ENCODE measurements at regions not wholly inside any gene's neighbourhood (a gene's known extent, or its start where the extent isn't known, plus 50 kb on each side); places are given as distances from the start of the nearest gene placed in this dataset.

- H3K4me1 Mint-ChIP-seq (ENCODE audit: low read depth): no peaks in the 10 kb centered on the region
- H3K36me3 Mint-ChIP-seq (ENCODE audit: insufficient read depth in 2 of 2): peaks cover 5 to 6% of the 10 kb centered on the region in 2 donors
- no peak overlapping the region for H3K4me3 Mint-ChIP-seq
- H3K27me3 Mint-ChIP-seq (ENCODE audit: low read depth): peaks cover 22% of the 10 kb centered on the region
- peaks cover 2 to 12% of the 10 kb centered on the region in 2 donors for H3K9me3 Mint-ChIP-seq
- DNase-seq: no peak
- no peak overlapping the region for H3K27ac Mint-ChIP-seq
- ATAC-seq (replicated peaks in 1 of 2): no peak
These were observed 70.1 kb downstream of the ZNF330 start for GRCh38 chr4:141290771-141291170.

- Mint-ChIP-seq H3K9me3 (peaks cover 2 to 12% of the 10 kb centered on the region in 2 donors), H3K36me3 (ENCODE audit: insufficient read depth in 2 of 2) (peaks cover 3 to 6% of the 10 kb centered on the region in 2 donors), H3K4me3 (no peak overlapping the region), H3K4me1 (ENCODE audit: low read depth) (no peaks in the 10 kb centered on the region), H3K27me3 (ENCODE audit: low read depth) (peaks cover 7% of the 10 kb centered on the region), H3K27ac (no peak overlapping the region)
- DNase-seq (no peak), ATAC-seq (replicated peaks in 1 of 2) (no peak)
These were observed 73.6 kb downstream of the ZNF330 start for GRCh38 chr4:141294306-141294705.

DNA sequence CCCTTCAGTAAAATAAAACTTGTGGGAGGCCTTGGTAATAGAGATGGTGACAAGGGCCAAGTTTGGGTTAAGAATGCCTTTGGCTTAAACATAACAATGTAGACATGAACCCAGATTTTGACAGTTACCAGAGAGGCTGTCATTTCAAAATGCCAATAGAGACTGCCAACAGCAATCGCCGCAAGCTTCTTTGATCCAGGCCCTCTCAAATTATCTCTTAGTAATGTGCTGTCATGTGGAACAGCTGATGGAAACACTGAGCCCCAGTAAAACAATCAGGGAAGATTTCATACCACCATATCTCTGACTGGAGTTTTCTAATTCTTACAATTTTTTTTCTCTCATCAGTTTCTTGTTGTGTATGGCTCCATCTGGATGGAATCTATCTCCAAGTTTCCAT, 80.5 kb downstream of the ZNF330 start:
- Mint-ChIP-seq H3K27me3 (ENCODE audit: low read depth) (no peaks in the 10 kb centered on the region), H3K27ac (no peak overlapping the region), H3K4me3 (no peak overlapping the region), H3K9me3 (no peaks in the 10 kb centered on the region), H3K36me3 (ENCODE audit: insufficient read depth in 2 of 2) (no peaks in the 10 kb centered on the region), H3K4me1 (ENCODE audit: low read depth) (no peaks in the 10 kb centered on the region)
- ATAC-seq (replicated peaks in 1 of 2): no peak
- no peak for DNase-seq

GRCh38 chr4:141302924-141303323, 82.2 kb downstream of the ZNF330 start:
- H3K4me3 Mint-ChIP-seq: no peak overlapping the region
- no peaks in the 10 kb centered on the region for H3K36me3 Mint-ChIP-seq (ENCODE audit: insufficient read depth in 2 of 2)
- no peaks in the 10 kb centered on the region for H3K27me3 Mint-ChIP-seq (ENCODE audit: low read depth)
- no peak for DNase-seq
- no peak overlapping the region for H3K27ac Mint-ChIP-seq
- H3K9me3 Mint-ChIP-seq: no peaks in the 10 kb centered on the region
- no peaks in the 10 kb centered on the region for H3K4me1 Mint-ChIP-seq (ENCODE audit: low read depth)
- no peak for ATAC-seq (replicated peaks in 1 of 2)

GRCh38 chr4:141304346-141304745, 83.7 kb downstream of the ZNF330 start:
- ATAC-seq (replicated peaks in 1 of 2) (no peak), DNase-seq (no peak)
- no peaks in the 10 kb centered on the region for H3K27me3 Mint-ChIP-seq (ENCODE audit: low read depth)
- H3K4me1 Mint-ChIP-seq (ENCODE audit: low read depth): no peaks in the 10 kb centered on the region
- no peaks in the 10 kb centered on the region for H3K9me3 Mint-ChIP-seq
- H3K36me3 Mint-ChIP-seq (ENCODE audit: insufficient read depth in 2 of 2): no peaks in the 10 kb centered on the region
- no peak overlapping the region for H3K4me3 Mint-ChIP-seq
- no peak overlapping the region for H3K27ac Mint-ChIP-seq

DNA sequence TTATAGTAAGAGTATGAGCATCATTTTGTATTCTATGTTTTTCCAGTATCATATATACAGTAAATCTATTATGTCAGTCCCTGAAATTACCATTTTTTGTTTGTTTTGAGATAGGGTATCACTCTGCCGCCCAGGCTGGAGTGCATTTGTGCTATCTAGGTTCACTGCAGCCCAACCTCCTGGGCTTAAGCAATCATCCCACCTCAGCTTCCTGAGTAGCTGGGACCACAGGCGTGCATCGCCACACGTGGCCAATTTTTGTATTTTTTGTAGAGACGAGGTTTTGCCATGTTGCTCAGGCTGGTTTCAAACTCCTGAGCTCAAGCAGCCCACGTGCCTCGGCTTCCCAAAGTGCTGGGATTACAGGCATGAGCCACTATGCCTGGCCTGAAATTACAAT, 85.6 kb downstream of the ZNF330 start:
- no peaks in the 10 kb centered on the region for H3K27me3 Mint-ChIP-seq (ENCODE audit: low read depth)
- H3K9me3 Mint-ChIP-seq: no peaks in the 10 kb centered on the region
- no peaks in the 10 kb centered on the region for H3K4me1 Mint-ChIP-seq (ENCODE audit: low read depth)
- H3K4me3 Mint-ChIP-seq: no peak overlapping the region
- H3K36me3 Mint-ChIP-seq (ENCODE audit: insufficient read depth in 2 of 2): no peaks in the 10 kb centered on the region
- DNase-seq (no peak), ATAC-seq (replicated peaks in 1 of 2) (no peak)
- H3K27ac Mint-ChIP-seq: no peak overlapping the region

DNA sequence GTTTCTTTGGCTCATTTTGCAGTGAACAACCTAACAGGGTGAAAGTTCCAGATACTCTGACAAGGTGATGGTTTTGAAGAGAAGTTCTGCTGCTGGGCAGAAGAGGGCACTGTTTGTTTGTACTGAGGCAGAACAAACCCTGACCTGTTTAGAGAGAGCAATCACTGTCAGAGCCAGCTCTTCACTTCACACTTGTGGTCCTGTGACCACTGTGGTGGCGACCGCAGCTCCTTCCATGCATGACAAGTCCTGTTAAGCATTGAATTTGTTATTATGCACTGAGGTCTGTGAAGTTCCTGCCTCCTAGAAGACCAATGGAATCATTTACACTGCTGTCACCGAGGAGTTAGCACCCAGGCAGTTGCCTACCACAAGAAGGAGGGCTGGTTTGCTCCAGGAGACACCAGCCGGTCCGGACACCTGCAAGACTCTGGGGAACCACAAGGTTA, 86.6 kb downstream of the ZNF330 start:
- Mint-ChIP-seq H3K4me3 (no peak overlapping the region), H3K9me3 (no peaks in the 10 kb centered on the region), H3K4me1 (ENCODE audit: low read depth) (no peaks in the 10 kb centered on the region), H3K27ac (no peak overlapping the region), H3K27me3 (ENCODE audit: low read depth) (no peaks in the 10 kb centered on the region), H3K36me3 (ENCODE audit: insufficient read depth in 2 of 2) (no peaks in the 10 kb centered on the region)
- DNase-seq: peak; percentile 73 to 77
- peak; percentile 99 for ATAC-seq (replicated peaks in 1 of 2)

- no peaks in the 10 kb centered on the region for H3K4me1 Mint-ChIP-seq (ENCODE audit: low read depth)
- no peak overlapping the region for H3K27ac Mint-ChIP-seq
- H3K4me3 Mint-ChIP-seq: no peak overlapping the region
- no peak for DNase-seq
- no peaks in the 10 kb centered on the region for H3K36me3 Mint-ChIP-seq (ENCODE audit: insufficient read depth in 2 of 2)
- ATAC-seq (replicated peaks in 1 of 2): no peak
- peaks cover 7% of the 10 kb centered on the region for H3K27me3 Mint-ChIP-seq (ENCODE audit: low read depth)
- H3K9me3 Mint-ChIP-seq: no peaks in the 10 kb centered on the region
These were observed 89.2 kb downstream of the ZNF330 start for GRCh38 chr4:141309874-141310273.

- Mint-ChIP-seq H3K4me3 (no peak overlapping the region), H3K4me1 (ENCODE audit: low read depth) (no peaks in the 10 kb centered on the region), H3K9me3 (no peaks in the 10 kb centered on the region), H3K36me3 (ENCODE audit: insufficient read depth in 2 of 2) (no peaks in the 10 kb centered on the region), H3K27ac (no peak overlapping the region), H3K27me3 (ENCODE audit: low read depth) (peaks cover 10% of the 10 kb centered on the region)
- DNase-seq (no peak), ATAC-seq (replicated peaks in 1 of 2) (no peak)
These were observed 90.8 kb downstream of the ZNF330 start for GRCh38 chr4:141311246-141312204.

GRCh38 chr4:141314627-141315026, 93.9 kb downstream of the ZNF330 start:
- no peak overlapping the region for H3K4me3 Mint-ChIP-seq
- H3K4me1 Mint-ChIP-seq (ENCODE audit: low read depth): no peaks in the 10 kb centered on the region
- no peaks in the 10 kb centered on the region for H3K9me3 Mint-ChIP-seq
- ATAC-seq (replicated peaks in 1 of 2) (no peak), DNase-seq (no peak)
- H3K27me3 Mint-ChIP-seq (ENCODE audit: low read depth): peaks cover 37% of the 10 kb centered on the region
- H3K36me3 Mint-ChIP-seq (ENCODE audit: insufficient read depth in 2 of 2): no peaks in the 10 kb centered on the region
- no peak overlapping the region for H3K27ac Mint-ChIP-seq

DNA sequence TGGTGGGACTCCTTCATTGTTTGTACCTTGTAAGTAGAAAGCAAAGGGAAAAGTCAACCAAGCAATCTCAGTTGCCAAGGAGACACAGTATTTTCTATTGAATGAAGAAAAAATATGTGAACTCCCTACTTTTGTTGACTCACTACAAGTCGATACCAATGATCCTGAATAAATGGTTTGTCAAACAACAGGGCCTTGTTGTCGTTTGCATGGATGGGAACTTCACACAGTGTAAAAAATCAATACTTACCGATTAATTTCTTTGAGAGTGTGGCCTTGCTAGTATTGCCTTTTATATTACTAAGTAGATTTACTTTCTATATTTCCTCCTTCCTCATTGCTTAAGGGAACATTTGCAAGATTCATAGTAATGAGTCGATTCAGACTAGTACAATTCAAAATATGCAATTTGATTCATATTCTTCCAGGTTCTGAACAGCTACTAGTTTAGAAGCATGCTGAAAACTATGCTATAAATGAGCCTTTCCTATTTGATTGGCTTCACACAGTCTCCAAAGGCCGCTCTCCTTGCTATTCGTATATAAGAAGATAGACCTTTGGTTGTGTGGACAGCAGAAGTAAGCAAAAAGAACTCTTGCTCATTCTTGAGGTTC, 108.0 kb downstream of the ZNF330 start:
- H3K36me3 Mint-ChIP-seq (ENCODE audit: insufficient read depth in 2 of 2): no peaks in the 10 kb centered on the region
- H3K27me3 Mint-ChIP-seq (ENCODE audit: low read depth): peaks cover 20% of the 10 kb centered on the region
- ATAC-seq (replicated peaks in 1 of 2): no peak

GRCh38 chr4:141329174-141329569, 108.5 kb downstream of the ZNF330 start:
- Mint-ChIP-seq H3K4me3 (no peak overlapping the region), H3K36me3 (ENCODE audit: insufficient read depth in 2 of 2) (no peaks in the 10 kb centered on the region), H3K4me1 (ENCODE audit: low read depth) (no peaks in the 10 kb centered on the region), H3K27me3 (ENCODE audit: low read depth) (peaks cover 16% of the 10 kb centered on the region), H3K27ac (no peak overlapping the region), H3K9me3 (no peaks in the 10 kb centered on the region)
- no peak for DNase-seq
- ATAC-seq (replicated peaks in 1 of 2): no peak

More for the DNA sequence above, 108.0 kb downstream of the ZNF330 start:
- DNase-seq: no peak
- no peaks in the 10 kb centered on the region for H3K9me3 Mint-ChIP-seq
- H3K27ac Mint-ChIP-seq: no peak overlapping the region
- H3K4me3 Mint-ChIP-seq: no peak overlapping the region
- no peaks in the 10 kb centered on the region for H3K4me1 Mint-ChIP-seq (ENCODE audit: low read depth)

- ATAC-seq (replicated peaks in 1 of 2): no peak
- H3K4me3 Mint-ChIP-seq: no peak overlapping the region
- H3K36me3 Mint-ChIP-seq (ENCODE audit: insufficient read depth in 2 of 2): no peaks in the 10 kb centered on the region
- H3K27ac Mint-ChIP-seq: no peak overlapping the region
- H3K4me1 Mint-ChIP-seq (ENCODE audit: low read depth): no peaks in the 10 kb centered on the region
- H3K27me3 Mint-ChIP-seq (ENCODE audit: low read depth): peaks cover 16% of the 10 kb centered on the region
- no peak for DNase-seq
- no peaks in the 10 kb centered on the region for H3K9me3 Mint-ChIP-seq
These were observed 109.9 kb downstream of the ZNF330 start for GRCh38 chr4:141330616-141331015.
